ENCODE measurements at regions not wholly inside any gene's neighbourhood (a gene's known extent, or its start where the extent isn't known, plus 50 kb on each side); places are given as distances from the start of the nearest gene placed in this dataset.

GRCh38 chr18:51824746-51825145 lies 515.3 kb upstream of the DCC start:
- H3K9me3 ChIP-seq (ENCODE audit: control insufficient read depth, low read length), result no peaks in the 10 kb centered on the region
- H3K36me3 ChIP-seq (ENCODE audit: control insufficient read depth in 1 of 2, insufficient read depth in 2 of 2, low read length in 1 of 2), result no peaks in the 10 kb centered on the region
- intact Hi-C loops (cut with DNase I), result no loop called here
- H3K4me1 ChIP-seq (ENCODE audit: control insufficient read depth in 1 of 2, insufficient read depth in 2 of 2, low read length in 2 of 2), result no peaks in the 10 kb centered on the region
- H3K27ac ChIP-seq (ENCODE audit: low read depth in 1 of 2, low read length in 2 of 2), result no peak overlapping the region
- no peak for DNase-seq
- no peak for ATAC-seq (ENCODE audit: low FRiP score)
- H3K27me3 ChIP-seq (ENCODE audit: control insufficient read depth in 1 of 2, insufficient read depth in 2 of 2, low read length in 1 of 2), result no peaks in the 10 kb centered on the region
- WGBS, 2 donors, result 3 to 17% methylated on average over 2 of the region's 2 CpGs
- H3K4me3 ChIP-seq (ENCODE audit: low read length in 2 of 2), result no peak overlapping the region

GRCh38 chr18:51833850-51834249 lies 506.1 kb upstream of the DCC start:
- Histone ChIP-seq H3K4me1 (ENCODE audit: control insufficient read depth in 1 of 2, insufficient read depth in 2 of 2, low read length in 2 of 2) (no peaks in the 10 kb centered on the region), H3K36me3 (ENCODE audit: control insufficient read depth in 1 of 2, insufficient read depth in 2 of 2, low read length in 1 of 2) (no peaks in the 10 kb centered on the region), H3K4me3 (ENCODE audit: low read length in 2 of 2) (no peak overlapping the region), H3K9me3 (ENCODE audit: control insufficient read depth, low read length) (no peaks in the 10 kb centered on the region), H3K27me3 (ENCODE audit: control insufficient read depth in 1 of 2, insufficient read depth in 2 of 2, low read length in 1 of 2) (no peaks in the 10 kb centered on the region), H3K27ac (ENCODE audit: low read depth in 1 of 2, low read length in 2 of 2) (no peak overlapping the region)
- ATAC-seq (ENCODE audit: low FRiP score), result no peak
- intact Hi-C loops (cut with DNase I), result no loop called here
- 68 to 71% methylated on average over 6 of the region's 6 CpGs for WGBS, 2 donors
- no peak for DNase-seq

DNA sequence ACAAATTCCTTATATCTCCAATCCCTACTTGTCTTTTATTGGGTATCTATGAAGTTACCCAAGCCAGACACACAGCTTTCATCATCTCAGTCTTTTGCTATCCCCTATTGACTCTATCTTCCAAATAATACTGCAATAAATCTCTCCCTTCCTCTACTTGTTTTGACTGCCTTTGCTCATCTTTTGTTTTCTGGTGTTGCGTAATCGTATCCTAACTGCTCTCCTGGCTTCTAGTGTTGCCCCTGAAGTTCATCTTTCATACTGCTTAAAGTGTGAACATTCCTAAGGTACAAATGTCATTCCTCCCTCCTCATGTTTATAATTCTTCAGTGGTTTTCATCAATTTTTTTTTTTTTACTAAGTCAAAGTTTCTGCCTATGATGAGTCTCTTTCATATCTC lies 491.3 kb upstream of the DCC start:
- Histone ChIP-seq H3K4me1 (ENCODE audit: control insufficient read depth in 1 of 2, insufficient read depth in 2 of 2, low read length in 2 of 2) (no peaks in the 10 kb centered on the region), H3K36me3 (ENCODE audit: control insufficient read depth in 1 of 2, insufficient read depth in 2 of 2, low read length in 1 of 2) (no peaks in the 10 kb centered on the region), H3K27me3 (ENCODE audit: control insufficient read depth in 1 of 2, insufficient read depth in 2 of 2, low read length in 1 of 2) (no peaks in the 10 kb centered on the region), H3K9me3 (ENCODE audit: control insufficient read depth, low read length) (no peaks in the 10 kb centered on the region), H3K4me3 (ENCODE audit: low read length in 2 of 2) (no peak overlapping the region), H3K27ac (ENCODE audit: low read depth in 1 of 2, low read length in 2 of 2) (no peak overlapping the region)
- ATAC-seq (ENCODE audit: low FRiP score) (no peak), DNase-seq (no peak)
- intact Hi-C loops (cut with DNase I), result no loop called here
- WGBS, 2 donors, result 82 to 89% methylated on average over 2 of the region's 2 CpGs

DNA sequence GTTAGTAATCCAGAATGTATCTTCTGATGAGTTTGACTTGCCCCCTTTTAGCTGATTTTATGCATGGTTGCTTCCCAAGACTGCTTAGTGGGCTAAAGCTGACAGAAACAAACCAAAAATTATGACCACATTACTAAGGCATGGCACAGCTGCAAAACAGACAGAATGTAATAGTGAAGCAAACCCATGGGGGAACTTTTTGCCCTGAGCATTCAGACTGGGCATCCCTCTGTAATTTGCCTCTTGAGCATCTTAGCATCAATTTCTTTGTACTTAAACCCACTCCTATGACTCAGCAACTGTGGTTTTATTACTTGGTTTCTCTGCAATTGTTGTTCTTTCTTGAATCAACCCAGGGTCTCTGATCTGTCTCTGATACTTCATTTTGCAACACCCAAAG lies 487.3 kb upstream of the DCC start:
- no peaks in the 10 kb centered on the region for H3K36me3 ChIP-seq (ENCODE audit: control insufficient read depth in 1 of 2, insufficient read depth in 2 of 2, low read length in 1 of 2)
- no peak overlapping the region for H3K4me3 ChIP-seq (ENCODE audit: low read length in 2 of 2)
- intact Hi-C loops (cut with DNase I), result loop anchor here in 1 of 2 donors (10.0 kb wide), 1 partner anchor 98 kb away; no protein-coding TSS in a partner anchor
- H3K27me3 ChIP-seq (ENCODE audit: control insufficient read depth in 1 of 2, insufficient read depth in 2 of 2, low read length in 1 of 2), result no peaks in the 10 kb centered on the region
- DNase-seq, result no peak
- H3K27ac ChIP-seq (ENCODE audit: low read depth in 1 of 2, low read length in 2 of 2), result no peak overlapping the region
- no peak for ATAC-seq (ENCODE audit: low FRiP score)
- no peaks in the 10 kb centered on the region for H3K9me3 ChIP-seq (ENCODE audit: control insufficient read depth, low read length)
- H3K4me1 ChIP-seq (ENCODE audit: control insufficient read depth in 1 of 2, insufficient read depth in 2 of 2, low read length in 2 of 2), result no peaks in the 10 kb centered on the region

GRCh38 chr18:51857989-51858388 lies 482.0 kb upstream of the DCC start:
- Histone ChIP-seq H3K4me1 (ENCODE audit: control insufficient read depth in 1 of 2, insufficient read depth in 2 of 2, low read length in 2 of 2) (no peaks in the 10 kb centered on the region), H3K27me3 (ENCODE audit: control insufficient read depth in 1 of 2, insufficient read depth in 2 of 2, low read length in 1 of 2) (no peaks in the 10 kb centered on the region), H3K27ac (ENCODE audit: low read depth in 1 of 2, low read length in 2 of 2) (no peak overlapping the region), H3K36me3 (ENCODE audit: control insufficient read depth in 1 of 2, insufficient read depth in 2 of 2, low read length in 1 of 2) (no peaks in the 10 kb centered on the region), H3K9me3 (ENCODE audit: control insufficient read depth, low read length) (no peaks in the 10 kb centered on the region), H3K4me3 (ENCODE audit: low read length in 2 of 2) (no peak overlapping the region)
- no peak for ATAC-seq (ENCODE audit: low FRiP score)
- no peak for DNase-seq
- 43 to 50% methylated on average over 5 of the region's 5 CpGs for WGBS, 2 donors
- intact Hi-C loops (cut with DNase I), result loop anchor here in 1 of 2 donors (10.0 kb wide), 1 partner anchor 103 kb away; no protein-coding TSS in a partner anchor

DNA sequence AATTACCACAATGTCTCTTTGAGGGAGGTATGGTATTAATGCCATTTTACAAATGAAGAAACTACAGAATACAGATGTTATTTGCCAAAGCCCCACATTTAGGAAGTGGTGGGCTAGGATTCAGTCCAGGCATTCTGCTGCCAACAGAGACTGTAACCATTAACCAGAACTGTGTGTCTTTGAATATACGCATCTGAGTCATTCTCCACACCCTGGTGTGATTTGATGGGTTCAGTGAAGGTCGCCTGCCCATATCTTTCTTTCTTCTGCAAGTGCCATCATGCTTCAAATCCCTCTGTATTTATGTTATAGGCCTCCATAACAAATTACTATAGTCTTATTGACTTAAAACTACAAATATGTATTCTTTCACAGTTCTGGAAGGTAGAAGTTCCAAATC lies 479.0 kb upstream of the DCC start:
- ATAC-seq (ENCODE audit: low FRiP score) (no peak), DNase-seq (no peak)
- Histone ChIP-seq H3K27ac (ENCODE audit: low read depth in 1 of 2, low read length in 2 of 2) (no peak overlapping the region), H3K4me1 (ENCODE audit: control insufficient read depth in 1 of 2, insufficient read depth in 2 of 2, low read length in 2 of 2) (no peaks in the 10 kb centered on the region), H3K27me3 (ENCODE audit: control insufficient read depth in 1 of 2, insufficient read depth in 2 of 2, low read length in 1 of 2) (no peaks in the 10 kb centered on the region), H3K36me3 (ENCODE audit: control insufficient read depth in 1 of 2, insufficient read depth in 2 of 2, low read length in 1 of 2) (no peaks in the 10 kb centered on the region), H3K4me3 (ENCODE audit: low read length in 2 of 2) (no peak overlapping the region), H3K9me3 (ENCODE audit: control insufficient read depth, low read length) (no peaks in the 10 kb centered on the region)
- intact Hi-C loops (cut with DNase I), result no loop called here
- 67 to 70% methylated on average over 2 of the region's 2 CpGs for WGBS, 2 donors

DNA sequence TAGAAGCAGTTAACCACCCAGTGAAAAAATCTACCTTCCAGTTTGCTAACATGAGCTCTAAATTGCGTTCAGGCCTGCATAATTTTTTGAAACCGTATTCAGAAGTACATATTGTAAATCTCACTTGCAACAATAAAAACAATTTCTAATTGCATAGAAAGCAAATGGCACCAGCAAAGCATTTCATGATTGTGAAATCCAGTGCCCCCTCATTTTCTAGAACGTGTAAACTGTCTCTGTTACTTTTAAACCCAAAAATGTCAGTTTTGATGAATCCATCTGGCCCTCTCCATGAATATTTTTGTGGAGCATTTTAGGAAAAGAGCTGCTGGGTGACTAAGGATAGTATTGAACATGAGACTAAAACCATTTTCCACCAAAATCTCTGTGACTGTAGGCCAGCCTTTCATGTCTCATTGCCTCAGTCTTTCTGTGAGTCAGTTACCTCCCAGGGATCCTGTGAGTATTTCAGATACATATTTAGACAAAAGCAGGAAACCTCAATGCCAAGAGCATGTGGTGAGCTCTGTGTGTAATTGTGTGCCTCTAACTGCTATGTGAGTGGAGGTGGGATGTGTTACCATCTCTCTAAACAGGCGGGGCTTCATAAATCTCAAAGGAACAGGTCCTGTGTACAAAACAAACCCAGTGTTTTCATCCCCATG lies 477.8 kb upstream of the DCC start:
- no peak overlapping the region for H3K27ac ChIP-seq (ENCODE audit: low read depth in 1 of 2, low read length in 2 of 2)
- intact Hi-C loops (cut with DNase I), result no loop called here
- WGBS, 2 donors, result 72 to 73% methylated on average over 4 of the region's 4 CpGs
- no peaks in the 10 kb centered on the region for H3K27me3 ChIP-seq (ENCODE audit: control insufficient read depth in 1 of 2, insufficient read depth in 2 of 2, low read length in 1 of 2)
- ATAC-seq (ENCODE audit: low FRiP score), result no peak
- no peaks in the 10 kb centered on the region for H3K4me1 ChIP-seq (ENCODE audit: control insufficient read depth in 1 of 2, insufficient read depth in 2 of 2, low read length in 2 of 2)
- H3K9me3 ChIP-seq (ENCODE audit: control insufficient read depth, low read length), result no peaks in the 10 kb centered on the region
- no peak for DNase-seq
- no peak overlapping the region for H3K4me3 ChIP-seq (ENCODE audit: low read length in 2 of 2)
- no peaks in the 10 kb centered on the region for H3K36me3 ChIP-seq (ENCODE audit: control insufficient read depth in 1 of 2, insufficient read depth in 2 of 2, low read length in 1 of 2)

GRCh38 chr18:51864219-51864965 lies 475.6 kb upstream of the DCC start:
- H3K9me3 ChIP-seq (ENCODE audit: control insufficient read depth, low read length), result no peaks in the 10 kb centered on the region
- WGBS, 2 donors, result 87 to 89% methylated on average over 36 of the region's 36 CpGs
- no peak for ATAC-seq (ENCODE audit: low FRiP score)
- H3K27me3 ChIP-seq (ENCODE audit: control insufficient read depth in 1 of 2, insufficient read depth in 2 of 2, low read length in 1 of 2), result no peaks in the 10 kb centered on the region
- no peaks in the 10 kb centered on the region for H3K4me1 ChIP-seq (ENCODE audit: control insufficient read depth in 1 of 2, insufficient read depth in 2 of 2, low read length in 2 of 2)
- no peak for DNase-seq
- H3K27ac ChIP-seq (ENCODE audit: low read depth in 1 of 2, low read length in 2 of 2), result no peak overlapping the region
- H3K4me3 ChIP-seq (ENCODE audit: low read length in 2 of 2), result no peak overlapping the region
- no peaks in the 10 kb centered on the region for H3K36me3 ChIP-seq (ENCODE audit: control insufficient read depth in 1 of 2, insufficient read depth in 2 of 2, low read length in 1 of 2)
- intact Hi-C loops (cut with DNase I), result no loop called here

DNA sequence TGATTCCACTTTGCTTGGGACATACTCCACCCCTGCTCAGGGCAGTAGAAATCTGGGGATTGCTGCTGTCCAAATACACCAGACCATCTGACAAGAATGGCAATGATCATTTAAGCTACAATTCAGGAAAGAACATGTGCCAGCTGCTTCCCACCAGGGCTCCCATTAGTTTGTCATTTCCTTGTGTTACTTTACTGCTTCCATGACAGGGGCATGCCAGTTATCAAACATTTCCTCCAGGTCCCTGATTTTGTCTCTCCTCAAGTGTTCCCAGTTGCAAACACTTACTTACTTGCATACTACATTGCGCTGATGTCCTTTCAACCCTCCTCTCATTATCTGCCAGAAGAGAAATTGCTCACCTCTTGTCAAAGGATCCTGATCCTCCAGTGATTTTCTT lies 474.5 kb upstream of the DCC start:
- WGBS, 2 donors, result 88% methylated on average over 1 of the region's 1 CpG
- Histone ChIP-seq H3K9me3 (ENCODE audit: control insufficient read depth, low read length) (no peaks in the 10 kb centered on the region), H3K4me1 (ENCODE audit: control insufficient read depth in 1 of 2, insufficient read depth in 2 of 2, low read length in 2 of 2) (no peaks in the 10 kb centered on the region), H3K36me3 (ENCODE audit: control insufficient read depth in 1 of 2, insufficient read depth in 2 of 2, low read length in 1 of 2) (no peaks in the 10 kb centered on the region), H3K27ac (ENCODE audit: low read depth in 1 of 2, low read length in 2 of 2) (no peak overlapping the region), H3K27me3 (ENCODE audit: control insufficient read depth in 1 of 2, insufficient read depth in 2 of 2, low read length in 1 of 2) (no peaks in the 10 kb centered on the region), H3K4me3 (ENCODE audit: low read length in 2 of 2) (no peak overlapping the region)
- ATAC-seq (ENCODE audit: low FRiP score) (no peak), DNase-seq (no peak)
- intact Hi-C loops (cut with DNase I), result no loop called here
